Right lobe of liver (tissue), 6 donors: ENCODE measurements at regions not wholly inside any gene's neighbourhood (a gene's known extent, or its start where the extent isn't known, plus 50 kb on each side); places are given as distances from the start of the nearest gene placed in this dataset.
A peak's percentile ranks its signal among the peaks of the same experiment; 100 is the strongest.

ENCODE experiments used
- ATAC-seq, 4 donors: fragments of 200-7000 bp; cut with Tn5 transposase; one replicate each; pipeline ENCODE4 v1.9.1; 2020; ENCODE audit warnings: mild to moderate bottlenecking in 4 of 4, moderate library complexity in 4 of 4
- DNase-seq, 3 donors: peaks; one replicate each; pipeline ENCODE4 v3.0.0-alpha.2; 2020
- H3K27ac ChIP-seq, 3 donors: fragments of 200-600 bp; one replicate each; pipeline ENCODE4 v1.8.0; 2022
- H3K27me3 ChIP-seq, 2 donors: fragments of 200-600 bp; one replicate each; pipeline ENCODE4 v1.8.0; 2022
- H3K36me3 ChIP-seq, 4 donors: fragments of 200-600 bp; sonication (generic) in 1 of 4; one replicate each; pipeline versions ENCODE4 v1.5.1 to v1.8.0; 2017 to 2022; ENCODE audit warnings: control low read depth in 1 of 4
- H3K4me1 ChIP-seq, 4 donors: fragments of 200-600 bp; sonication (generic) in 1 of 4; one replicate each; pipeline versions ENCODE4 v1.5.1 to v1.8.0; 2017 to 2022; ENCODE audit warnings: control low read depth in 1 of 4
- H3K4me3 ChIP-seq, 3 donors: fragments of 200-600 bp; one replicate each; pipeline ENCODE4 v1.8.0; 2022
- H3K9me3 ChIP-seq, 4 donors: fragments of 200-600 bp; sonication (generic) in 1 of 4; one replicate each; pipeline versions ENCODE4 v1.5.1 to v1.8.0; 2017 to 2022; ENCODE audit warnings: control low read depth in 1 of 4
- CTCF ChIP-seq, 4 donors: fragments of 200-600 bp in 3 of 4; fragments of 450-650 bp in 1 of 4; IDR thresholded peaks; one replicate each; pipeline versions ENCODE4 v1.5.1 to v1.8.0; 2016 to 2022; ENCODE audit warnings: antibody characterized with exemption in 4 of 4, mild to moderate bottlenecking in 2 of 4
- POLR2A ChIP-seq: fragments of 450-650 bp; IDR thresholded peaks from one replicate; pipeline ENCODE4 v1.6.1; 2017; ENCODE audit warnings: antibody characterized with exemption, mild to moderate bottlenecking
- WGBS: methylation state at CpG from one replicate; pipeline ENCODE4 v1.1.6; 2018; ENCODE audit warnings: low coverage, low lambda C conversion rate; ENCODE audit not compliant: insufficient coverage; ENCODE audit errors: missing lambda C conversion rate; 5-methylcytosine and 5-hydroxymethylcytosine counted together
- intact Hi-C, 2 donors: fragments of 100-400 bp; cut with DNase I; formaldehyde crosslinking; loops; one replicate each; pipeline versions ENCODE4 v1.11.2 to v1.14.1; 2022
- donor health status: DM: no; HTN: yes; CAD: no.
- donor health status: DM: no; HTN: no; CAD: no.
- donor health status: DM: no; HTN: no; CAD: no.
- donor health status: DM: no; HTN: yes; CAD: no.
- donor health status: DM: no; HTN: yes; CAD: no.

- peaks cover 0 to 43% (median 23%) of the 10 kb centered on the region in 4 donors for H3K4me1 ChIP-seq
- no peak for TF ChIP-seq POLR2A
- no peak for TF ChIP-seq CTCF (IDR thresholded peaks at IDR 0.05)
- no peaks in the 10 kb centered on the region for H3K9me3 ChIP-seq
- intact Hi-C loops = no loop called here
- peak in 2 of 3 donors; percentile 53 to 65 for DNase-seq
- 71% methylated on average over 1 of the region's 12 CpGs for WGBS
- ATAC-seq = peak in 3 of 4 donors; percentile 5 to 39 (median 5)
- H3K36me3 ChIP-seq = no peaks in the 10 kb centered on the region
- no peaks in the 10 kb centered on the region for H3K27me3 ChIP-seq
- H3K4me3 ChIP-seq = no peak overlapping the region
- H3K27ac ChIP-seq = no peak overlapping the region
These were observed 154.3 kb downstream of the VEGFA start for GRCh38 chr6:43924222-43924702.

GRCh38 chr6:43923376-43924221 is 153.6 kb downstream of the VEGFA start:
- Histone ChIP-seq H3K27me3 (no peaks in the 10 kb centered on the region), H3K4me3 (no peak overlapping the region), H3K9me3 (no peaks in the 10 kb centered on the region), H3K36me3 (no peaks in the 10 kb centered on the region), H3K4me1 (peaks cover 0 to 50% (median 26%) of the 10 kb centered on the region in 4 donors), H3K27ac (no peak overlapping the region)
- peak in 1 of 4 donors; percentile 2 for ATAC-seq
- intact Hi-C loops = no loop called here
- peak in 2 of 3 donors; percentile 17 to 39 for DNase-seq
- no peak for TF ChIP-seq POLR2A
- TF ChIP-seq CTCF (IDR thresholded peaks at IDR 0.05) = no peak
- WGBS = 91% methylated on average over 4 of the region's 15 CpGs

- no peaks in the 10 kb centered on the region for H3K27me3 ChIP-seq
- ATAC-seq (no peak), DNase-seq (peak in 2 of 3 donors; percentile 15 to 41)
- no peaks in the 10 kb centered on the region for H3K36me3 ChIP-seq
- H3K4me3 ChIP-seq = no peak overlapping the region
- WGBS = 81% methylated on average over 4 of the region's 17 CpGs
- H3K4me1 ChIP-seq = peaks cover 0 to 55% (median 26%) of the 10 kb centered on the region in 4 donors
- peak overlapping the region in 2 of 3 donors; percentile 40 to 55 for H3K27ac ChIP-seq
- H3K9me3 ChIP-seq = no peaks in the 10 kb centered on the region
- intact Hi-C loops = no loop called here
- TF ChIP-seq CTCF (IDR thresholded peaks at IDR 0.05) = no peak
- no peak for TF ChIP-seq POLR2A
These were observed 152.7 kb downstream of the VEGFA start for GRCh38 chr6:43922426-43923375.

- no peak for TF ChIP-seq CTCF (IDR thresholded peaks at IDR 0.05)
- TF ChIP-seq POLR2A = no peak
- intact Hi-C loops = no loop called here
- H3K27ac ChIP-seq = peak overlapping the region; percentile 40 to 56 (median 55)
- H3K27me3 ChIP-seq = no peaks in the 10 kb centered on the region
- ATAC-seq (peak; percentile 26 to 56 (median 34)), DNase-seq (peak; percentile 69 to 84 (median 71))
- H3K36me3 ChIP-seq = no peaks in the 10 kb centered on the region
- H3K4me3 ChIP-seq = no peak overlapping the region
- no peaks in the 10 kb centered on the region for H3K9me3 ChIP-seq
- H3K4me1 ChIP-seq = peaks cover 0 to 56% (median 26%) of the 10 kb centered on the region in 4 donors
- WGBS = 40% methylated on average over 5 of the region's 20 CpGs
These were observed 151.8 kb downstream of the VEGFA start for GRCh38 chr6:43921548-43922425.
